Rectal smooth muscle tissue (tissue), 1 donor: ENCODE measurements at regions not wholly inside any gene's neighbourhood (a gene's known extent, or its start where the extent isn't known, plus 50 kb on each side); places are given as distances from the start of the nearest gene placed in this dataset.
"Not testable (repeated sequence)": the region's sequence is repeated elsewhere in the genome, so short reads cannot be mapped to it uniquely, and the experiment has no call there.

Experiments
- H3K27ac ChIP-seq: one replicate; pipeline ENCODE4 v1.7.0; 2013; ENCODE audit warnings: low read depth, low read length, inconsistent platforms
- H3K27me3 ChIP-seq: one replicate; pipeline ENCODE4 v1.7.0; 2013; ENCODE audit warnings: low read length; ENCODE audit not compliant: control insufficient read depth, insufficient read depth
- H3K36me3 ChIP-seq: one replicate; pipeline ENCODE4 v1.7.0; 2013; ENCODE audit warnings: low read length; ENCODE audit not compliant: control insufficient read depth, insufficient read depth
- H3K4me1 ChIP-seq: one replicate; pipeline ENCODE4 v1.7.0; 2013; ENCODE audit warnings: low read length; ENCODE audit not compliant: control insufficient read depth, insufficient read depth
- H3K4me3 ChIP-seq: one replicate; pipeline ENCODE4 v1.7.0; 2013; ENCODE audit warnings: low read length
- H3K9ac ChIP-seq: one replicate; pipeline ENCODE4 v1.7.0; 2013; ENCODE audit warnings: low read length

DNA sequence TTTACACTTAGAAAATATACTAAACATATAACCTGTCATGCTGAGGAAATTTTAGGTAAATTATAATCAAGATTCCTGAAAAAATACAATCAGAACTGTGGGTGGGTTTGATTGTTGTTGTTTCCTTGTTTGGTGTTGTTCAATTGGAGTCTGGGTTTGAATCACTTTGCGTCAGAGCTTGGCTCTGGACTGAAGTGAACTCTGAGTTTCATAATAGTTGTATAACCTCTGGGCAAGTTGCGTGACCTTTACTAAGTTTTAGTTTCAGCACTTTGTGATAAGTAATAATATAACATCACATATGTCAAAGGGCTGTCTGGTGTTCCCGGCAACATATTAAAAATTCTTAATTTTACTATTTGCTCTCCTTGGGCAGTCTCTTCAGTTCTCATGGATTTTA lies 758.1 kb downstream of the RAPGEF2 start:
- Histone ChIP-seq H3K36me3 (no peaks in the 10 kb centered on the region), H3K27ac (no peak overlapping the region), H3K27me3 (no peaks in the 10 kb centered on the region), H3K9ac (no peak overlapping the region), H3K4me3 (no peak overlapping the region), H3K4me1 (no peaks in the 10 kb centered on the region)

DNA sequence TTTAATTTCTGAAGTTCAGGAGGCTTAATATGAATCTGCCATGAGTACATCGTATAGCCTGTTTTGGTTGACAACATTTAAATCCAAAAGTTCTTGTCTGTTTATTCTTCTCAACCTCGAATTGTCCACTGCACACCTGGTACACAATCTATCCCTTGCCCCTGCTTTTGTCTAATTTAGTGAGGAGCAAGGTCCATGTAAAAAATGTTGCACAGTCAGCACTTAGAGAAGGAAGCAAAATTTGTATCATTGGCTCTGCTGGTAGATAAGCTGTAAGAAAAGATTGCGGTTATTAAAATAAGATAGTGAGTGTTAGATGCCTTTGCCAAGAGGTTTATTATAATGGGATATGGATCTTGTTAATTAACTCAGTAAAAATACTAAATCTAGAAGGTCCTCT lies 761.5 kb downstream of the RAPGEF2 start:
- H3K27ac ChIP-seq, result no peak overlapping the region
- H3K4me3 ChIP-seq, result no peak overlapping the region
- no peaks in the 10 kb centered on the region for H3K27me3 ChIP-seq
- no peak overlapping the region for H3K9ac ChIP-seq
- no peaks in the 10 kb centered on the region for H3K36me3 ChIP-seq
- H3K4me1 ChIP-seq, result no peaks in the 10 kb centered on the region

DNA sequence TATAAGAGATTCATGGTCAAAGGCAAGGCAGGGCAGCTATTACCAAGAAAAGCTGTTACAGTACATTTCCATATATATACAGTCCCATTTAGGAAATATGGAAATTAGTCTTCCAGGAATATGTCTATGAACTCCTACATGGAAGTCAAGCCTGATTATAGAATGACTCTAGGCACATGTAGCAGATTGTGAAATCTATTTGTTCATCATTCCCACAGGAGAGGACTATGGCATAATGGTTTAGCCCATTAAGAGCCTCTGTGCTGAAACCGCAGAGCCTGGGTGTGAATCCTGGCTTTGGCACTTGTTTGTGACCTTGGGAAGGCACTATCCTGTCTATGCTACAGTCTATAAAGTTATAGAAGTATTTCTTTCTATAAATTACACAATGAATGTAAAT lies 764.8 kb downstream of the RAPGEF2 start:
- Histone ChIP-seq H3K27ac (no peak overlapping the region), H3K4me3 (no peak overlapping the region), H3K27me3 (no peaks in the 10 kb centered on the region), H3K36me3 (no peaks in the 10 kb centered on the region), H3K9ac (no peak overlapping the region), H3K4me1 (no peaks in the 10 kb centered on the region)

DNA sequence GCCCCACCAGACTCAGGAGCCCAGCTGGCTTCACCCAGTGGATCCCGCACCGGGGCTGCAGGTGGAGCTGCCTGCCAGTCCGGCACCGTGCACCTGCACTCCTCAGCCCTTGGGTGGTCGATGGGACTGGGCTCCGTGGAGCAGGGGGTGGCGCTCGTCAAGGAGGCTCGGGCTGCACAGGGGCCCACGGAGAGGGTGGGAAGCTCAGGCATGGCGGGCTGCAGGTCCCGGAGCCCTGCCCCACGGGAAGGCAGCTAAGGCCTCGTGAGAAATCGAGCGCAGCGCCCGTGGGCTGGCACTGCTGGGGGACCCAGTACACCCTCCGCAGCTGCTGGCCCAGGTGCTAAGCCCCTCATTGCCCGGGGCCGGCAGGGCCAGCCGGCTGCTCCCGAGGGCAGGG lies 766.1 kb downstream of the RAPGEF2 start:
- H3K9ac ChIP-seq, H3K4me3 ChIP-seq, H3K4me1 ChIP-seq, H3K27me3 ChIP-seq, H3K36me3 ChIP-seq, H3K27ac ChIP-seq: not testable (repeated sequence)

DNA sequence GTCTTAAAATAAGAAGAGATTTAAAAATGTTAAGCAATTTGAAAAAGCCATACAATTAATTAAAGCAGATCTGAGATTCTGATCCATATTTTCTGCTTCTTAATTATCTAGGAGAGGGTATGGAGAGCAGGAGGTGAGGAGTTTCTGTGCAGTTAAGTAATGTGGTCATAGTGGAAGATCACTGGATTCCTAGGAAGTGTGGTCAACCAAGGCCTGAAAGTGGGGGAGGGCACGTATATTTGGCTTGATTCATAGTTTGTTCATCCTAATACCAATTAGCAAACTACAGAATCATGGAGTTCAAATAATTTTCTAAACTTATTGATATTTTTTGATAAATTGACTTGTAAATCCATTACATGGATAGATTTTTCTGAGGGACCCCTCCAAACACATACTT lies 768.3 kb downstream of the RAPGEF2 start:
- Histone ChIP-seq H3K27me3 (no peaks in the 10 kb centered on the region), H3K27ac (no peak overlapping the region), H3K9ac (no peak overlapping the region), H3K4me3 (no peak overlapping the region), H3K4me1 (no peaks in the 10 kb centered on the region), H3K36me3 (no peaks in the 10 kb centered on the region)

DNA sequence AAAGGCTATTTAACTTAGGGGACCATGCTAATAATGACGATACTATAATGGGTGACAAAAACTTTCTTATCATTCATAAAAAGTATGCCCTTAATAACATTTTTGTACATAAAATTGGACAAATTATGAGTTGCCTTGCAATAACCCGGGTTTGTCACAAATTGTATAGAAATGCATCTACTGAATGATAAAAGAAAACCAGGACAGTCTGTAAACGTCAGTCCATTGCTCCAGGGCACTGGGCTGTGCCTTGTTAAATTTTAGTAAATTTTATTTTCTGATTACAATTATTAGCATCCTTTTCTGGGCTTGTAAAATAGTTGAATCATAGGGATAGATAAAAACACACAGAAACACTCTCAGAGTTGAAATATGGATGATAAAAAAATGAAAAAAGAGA lies 778.3 kb downstream of the RAPGEF2 start:
- no peaks in the 10 kb centered on the region for H3K27me3 ChIP-seq
- H3K36me3 ChIP-seq, result no peaks in the 10 kb centered on the region

DNA sequence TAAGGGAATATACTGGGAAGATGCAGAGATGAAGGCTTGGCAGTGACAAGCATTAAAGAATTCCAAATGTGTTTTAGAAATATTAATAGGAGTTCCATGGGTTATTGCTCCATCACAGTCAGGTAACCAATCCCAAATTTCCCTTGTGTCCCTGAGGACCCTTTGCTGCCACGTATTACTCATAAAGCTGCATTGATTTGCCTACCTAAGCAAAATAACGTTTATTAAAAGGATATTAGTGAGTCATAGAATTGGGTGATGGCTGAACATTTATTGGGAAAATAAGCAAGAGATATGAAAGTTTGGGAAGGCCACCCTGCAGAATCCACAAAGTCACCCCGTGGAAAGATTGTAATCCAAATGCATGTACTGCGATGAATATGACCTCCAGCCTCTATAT lies 782.1 kb downstream of the RAPGEF2 start:
- H3K27ac ChIP-seq, result no peak overlapping the region
- H3K27me3 ChIP-seq, result no peaks in the 10 kb centered on the region
- H3K4me1 ChIP-seq, result no peaks in the 10 kb centered on the region
- no peaks in the 10 kb centered on the region for H3K36me3 ChIP-seq
- H3K4me3 ChIP-seq, result no peak overlapping the region
- no peak overlapping the region for H3K9ac ChIP-seq

More for the DNA sequence above, 778.3 kb downstream of the RAPGEF2 start:
- H3K27ac ChIP-seq, result no peak overlapping the region
- no peak overlapping the region for H3K9ac ChIP-seq
- no peaks in the 10 kb centered on the region for H3K4me1 ChIP-seq
- H3K4me3 ChIP-seq, result no peak overlapping the region

DNA sequence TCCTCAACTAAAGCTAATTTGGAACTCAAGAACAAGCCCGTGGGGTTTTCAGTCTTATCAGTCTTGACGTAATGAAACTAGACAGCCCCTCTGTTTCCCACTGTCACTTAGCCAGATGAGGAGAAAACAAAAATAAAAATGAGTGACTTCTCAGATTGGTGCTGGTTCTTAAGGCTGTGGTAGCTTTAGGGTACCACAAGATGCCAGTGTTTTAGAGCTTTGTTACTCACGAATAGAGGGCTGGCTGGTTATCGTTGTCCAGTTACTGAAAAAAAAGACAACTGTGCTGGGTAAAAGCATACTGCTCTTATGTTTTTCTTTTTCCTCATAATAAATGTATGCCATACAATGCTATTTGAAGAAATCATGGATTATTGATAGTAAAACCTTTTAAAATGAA lies 796.7 kb downstream of the RAPGEF2 start:
- Histone ChIP-seq H3K36me3 (no peaks in the 10 kb centered on the region), H3K27me3 (no peaks in the 10 kb centered on the region), H3K4me3 (no peak overlapping the region), H3K4me1 (no peaks in the 10 kb centered on the region), H3K27ac (no peak overlapping the region), H3K9ac (no peak overlapping the region)

DNA sequence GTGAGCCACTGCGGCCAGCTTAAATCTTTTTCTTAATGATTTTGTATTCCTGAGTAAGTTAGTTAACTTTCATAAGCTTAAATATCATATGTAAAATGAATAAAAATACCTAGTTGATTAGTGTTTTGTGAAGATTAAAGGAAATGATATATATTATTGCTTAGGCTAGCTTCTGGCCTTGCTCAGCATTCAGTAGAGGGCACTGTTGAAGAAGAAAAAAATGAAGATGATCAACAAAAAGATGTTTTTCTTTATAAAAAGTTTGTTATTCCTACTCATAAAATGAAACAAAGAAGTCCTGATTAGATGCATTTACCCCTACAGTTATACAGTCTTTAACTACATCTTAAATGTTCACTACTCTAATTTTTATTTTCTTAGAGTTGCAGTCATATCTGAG lies 797.7 kb downstream of the RAPGEF2 start:
- Histone ChIP-seq H3K27ac (no peak overlapping the region), H3K27me3 (no peaks in the 10 kb centered on the region), H3K4me1 (no peaks in the 10 kb centered on the region), H3K9ac (no peak overlapping the region), H3K4me3 (no peak overlapping the region), H3K36me3 (no peaks in the 10 kb centered on the region)

DNA sequence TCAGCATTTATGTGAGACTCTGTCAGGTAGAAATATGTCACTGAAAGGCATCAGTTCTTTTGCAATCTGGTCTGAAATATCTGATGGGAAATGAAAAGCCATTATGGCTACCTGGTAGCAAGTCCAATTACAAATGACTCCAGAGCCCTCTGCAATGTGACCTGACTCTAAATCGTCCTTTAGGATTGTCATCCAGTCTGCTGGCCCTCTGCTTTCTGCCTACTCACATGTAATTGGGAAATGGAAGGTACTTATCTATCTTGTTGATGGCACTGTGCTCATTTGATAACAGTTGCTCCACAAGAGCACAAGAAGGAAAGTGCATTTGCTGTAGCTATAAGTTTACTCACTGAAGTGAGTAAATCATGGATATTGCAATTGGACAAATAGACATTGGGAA lies 799.8 kb downstream of the RAPGEF2 start:
- Histone ChIP-seq H3K27ac (no peak overlapping the region), H3K27me3 (no peaks in the 10 kb centered on the region), H3K9ac (no peak overlapping the region), H3K4me3 (no peak overlapping the region), H3K36me3 (no peaks in the 10 kb centered on the region), H3K4me1 (no peaks in the 10 kb centered on the region)

DNA sequence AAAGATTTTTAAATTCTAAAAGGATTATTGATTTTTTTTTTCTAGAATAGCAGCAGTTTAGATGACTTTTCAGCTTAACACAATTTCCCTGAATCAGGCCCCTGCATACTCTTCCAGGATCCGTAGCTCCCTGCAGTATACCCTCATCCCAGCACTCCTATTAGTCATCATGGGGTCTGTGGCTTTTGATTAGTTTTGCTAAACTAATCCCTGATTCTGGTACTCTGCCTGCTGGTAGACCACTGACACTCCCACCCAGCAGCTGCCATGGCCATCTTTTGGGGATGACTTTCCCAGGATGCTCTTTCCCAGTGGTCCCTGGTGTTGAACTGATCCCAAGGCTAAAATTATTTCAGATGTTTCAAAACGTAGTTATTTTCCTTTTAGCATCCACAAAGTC lies 802.0 kb downstream of the RAPGEF2 start:
- Histone ChIP-seq H3K4me3 (no peak overlapping the region), H3K4me1 (no peaks in the 10 kb centered on the region), H3K36me3 (no peaks in the 10 kb centered on the region), H3K27me3 (no peaks in the 10 kb centered on the region), H3K9ac (no peak overlapping the region), H3K27ac (no peak overlapping the region)

DNA sequence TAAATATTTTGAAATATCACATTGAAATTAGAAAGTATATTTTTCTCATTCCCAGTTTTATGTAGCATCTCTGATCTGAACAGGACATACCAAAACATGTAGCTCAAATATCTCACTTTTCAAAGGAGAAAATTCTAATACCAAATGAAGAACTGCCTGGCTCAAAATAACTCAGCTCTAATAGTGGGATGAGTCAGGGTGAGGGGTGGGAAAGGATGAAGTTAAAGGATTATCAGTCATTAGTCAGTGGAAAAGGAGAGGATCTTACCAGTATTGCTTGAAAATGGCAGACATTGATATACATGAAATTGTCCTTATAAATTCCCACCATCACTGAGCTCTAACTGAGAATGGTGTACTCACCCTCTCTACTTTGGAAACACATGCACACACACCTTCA lies 803.2 kb downstream of the RAPGEF2 start:
- Histone ChIP-seq H3K36me3 (no peaks in the 10 kb centered on the region), H3K27ac (no peak overlapping the region), H3K9ac (no peak overlapping the region)

DNA sequence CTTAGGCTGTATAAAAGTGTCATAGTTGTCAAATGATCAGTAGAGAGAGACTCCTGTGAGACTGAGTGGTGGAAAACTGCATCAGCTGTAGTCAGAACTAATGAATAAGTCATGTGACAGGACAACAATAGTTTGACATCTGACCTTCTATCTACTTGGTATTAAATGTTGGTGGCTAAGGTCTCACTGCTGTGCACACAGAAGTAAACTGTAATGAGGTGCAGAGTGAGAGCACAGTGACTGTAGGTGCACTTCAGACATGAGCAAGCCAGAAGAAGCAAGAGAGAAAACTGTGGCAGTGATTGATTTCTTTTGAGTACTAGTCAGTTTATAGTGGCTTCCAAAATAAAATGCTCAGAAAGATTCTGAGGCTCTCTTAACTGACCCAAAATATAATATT lies 803.6 kb downstream of the RAPGEF2 start:
- no peaks in the 10 kb centered on the region for H3K27me3 ChIP-seq
- no peak overlapping the region for H3K4me3 ChIP-seq
- H3K4me1 ChIP-seq, result no peaks in the 10 kb centered on the region
- no peak overlapping the region for H3K27ac ChIP-seq
- H3K9ac ChIP-seq, result no peak overlapping the region
- H3K36me3 ChIP-seq, result no peaks in the 10 kb centered on the region

More for the DNA sequence above, 803.2 kb downstream of the RAPGEF2 start:
- Histone ChIP-seq H3K27me3 (no peaks in the 10 kb centered on the region), H3K4me1 (no peaks in the 10 kb centered on the region), H3K4me3 (no peak overlapping the region)

DNA sequence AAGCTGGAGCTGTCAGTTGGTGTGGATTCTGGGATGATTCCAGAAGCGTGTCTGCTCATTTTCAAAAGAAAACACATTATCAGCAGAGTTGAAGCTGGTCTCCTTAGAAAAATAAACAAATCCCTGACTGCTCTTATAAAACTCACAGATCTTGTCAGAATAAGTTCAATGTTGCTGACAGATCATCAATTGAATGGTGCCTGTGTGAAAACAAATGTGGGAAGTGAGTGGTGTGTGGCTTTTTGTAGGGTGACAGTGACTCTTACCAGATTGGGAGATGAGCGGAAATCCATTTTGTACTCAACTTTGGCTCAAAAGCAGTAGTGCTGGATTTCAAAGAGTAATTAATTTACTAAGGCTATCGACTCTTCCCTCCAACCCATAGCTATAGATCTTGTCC lies 807.8 kb downstream of the RAPGEF2 start:
- Histone ChIP-seq H3K27ac (no peak overlapping the region), H3K4me3 (no peak overlapping the region), H3K27me3 (no peaks in the 10 kb centered on the region), H3K9ac (no peak overlapping the region), H3K36me3 (no peaks in the 10 kb centered on the region), H3K4me1 (no peaks in the 10 kb centered on the region)
